SK-N-DZ (cell line): ENCODE measurements at regions not wholly inside any gene's neighbourhood (a gene's known extent, or its start where the extent isn't known, plus 50 kb on each side); places are given as distances from the start of the nearest gene placed in this dataset.
"Not testable (repeated sequence)": the region's sequence is repeated elsewhere in the genome, so short reads cannot be mapped to it uniquely, and the experiment has no call there.

Experiments used
- DNase-seq: peaks from one replicate; pipeline ENCODE4 v3.0.0-alpha.2; 2015; ENCODE audit warnings: low spot score

DNA sequence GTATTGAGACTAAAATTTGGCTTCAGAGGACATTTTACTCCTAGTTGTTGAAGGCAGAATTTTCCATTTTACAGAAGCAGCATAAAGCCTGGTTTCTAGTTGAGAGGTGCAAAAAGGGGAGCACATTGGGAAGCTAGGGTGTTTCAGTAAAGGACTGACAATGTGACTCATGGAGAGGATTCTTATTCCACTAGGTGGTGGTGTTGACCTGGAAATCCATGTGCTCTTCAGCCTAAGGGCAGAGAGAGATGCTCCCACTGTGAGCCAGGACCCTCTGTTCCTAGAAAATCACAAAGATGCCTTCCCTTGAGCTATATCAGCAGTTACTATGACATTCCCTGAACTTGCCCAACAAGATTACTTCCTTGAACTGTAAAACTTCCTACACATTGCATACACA, 687.8 kb downstream of the IPMK start:
- peak; percentile 39 for DNase-seq

- no peak for DNase-seq
These were observed 705.5 kb downstream of the IPMK start for GRCh38 chr10:57562211-57562610.

DNA sequence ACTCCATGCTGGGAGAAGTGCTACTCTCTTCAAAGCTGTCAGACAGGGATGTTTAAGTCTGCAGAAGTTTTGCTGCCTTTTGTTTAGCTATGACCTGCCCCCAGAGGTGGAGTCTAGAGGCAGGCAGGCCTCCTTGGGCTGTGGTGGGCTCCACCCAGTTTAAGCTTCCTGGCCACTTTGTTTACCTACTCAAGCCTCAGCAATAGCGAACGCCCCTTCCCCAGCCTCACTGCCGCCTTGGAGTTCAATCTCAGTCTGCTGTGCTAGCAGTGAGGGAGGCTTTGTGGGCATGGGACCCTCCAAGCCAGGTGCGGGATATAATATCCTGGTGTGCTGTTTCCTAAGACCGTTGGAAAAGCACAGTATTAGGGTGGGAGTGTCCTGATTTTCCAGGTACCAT, 715.9 kb downstream of the IPMK start:
- DNase-seq = not testable (repeated sequence)

DNA sequence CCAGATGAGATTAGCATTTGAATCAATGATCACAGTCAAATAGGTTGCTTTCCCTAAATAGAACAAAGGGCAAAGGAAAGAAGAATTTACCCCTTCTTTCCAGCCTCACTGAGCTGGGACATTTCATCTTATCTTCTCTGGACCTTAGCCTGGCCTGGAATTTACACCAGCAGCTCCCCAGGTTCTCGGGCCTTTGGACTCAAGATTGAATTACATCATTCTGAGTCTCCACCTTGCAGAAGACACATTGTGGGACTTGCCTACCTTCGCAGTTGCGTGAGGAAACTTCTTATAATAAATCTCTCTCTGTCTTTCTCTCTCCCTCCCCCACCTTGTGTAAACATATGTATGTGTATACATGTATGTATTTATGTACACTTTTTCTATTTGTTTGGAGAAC, 732.4 kb downstream of the IPMK start:
- DNase-seq = no peak

DNA sequence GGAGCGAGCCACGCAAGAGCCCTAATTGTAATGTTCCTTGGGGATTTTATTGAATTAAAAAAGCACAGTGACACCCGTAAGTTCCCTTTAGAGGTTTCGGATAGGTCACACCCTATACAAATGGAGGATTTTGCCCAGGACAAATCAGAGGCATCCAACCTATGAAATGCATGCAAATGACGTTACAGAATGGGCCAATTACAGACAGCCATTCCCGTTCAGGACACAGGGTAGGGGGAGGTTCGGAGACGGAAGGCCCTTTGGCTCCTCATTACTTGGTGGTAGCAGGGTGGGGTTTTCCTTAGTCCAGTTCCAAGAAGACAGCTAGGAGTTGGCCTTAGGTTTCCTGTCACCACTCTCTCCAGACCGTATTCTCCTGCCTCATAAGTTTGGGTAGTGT, 754.1 kb downstream of the IPMK start:
- DNase-seq = no peak

DNA sequence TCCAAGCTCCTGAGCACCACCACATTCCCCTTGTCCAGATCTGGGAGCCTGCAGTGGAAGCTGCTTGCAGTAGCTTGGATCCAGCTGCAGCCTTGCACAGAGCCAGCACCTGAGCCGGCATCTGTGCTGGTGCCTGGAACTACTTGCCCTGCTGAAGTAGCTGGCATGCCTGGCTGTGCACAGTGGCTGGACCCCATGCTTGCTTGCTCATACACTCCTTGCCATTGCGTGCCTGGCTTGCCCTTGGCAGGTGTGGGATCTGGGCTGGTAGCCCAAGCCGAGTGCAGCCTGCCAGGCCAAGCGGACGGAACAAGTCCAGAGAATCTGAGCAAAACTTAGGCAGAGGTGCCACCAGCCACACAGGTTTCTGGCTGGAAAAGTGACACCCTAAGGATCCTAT, 759.9 kb downstream of the IPMK start:
- DNase-seq = no peak

- no peak for DNase-seq
These were observed 761.1 kb downstream of the IPMK start for GRCh38 chr10:57506414-57507094.

DNA sequence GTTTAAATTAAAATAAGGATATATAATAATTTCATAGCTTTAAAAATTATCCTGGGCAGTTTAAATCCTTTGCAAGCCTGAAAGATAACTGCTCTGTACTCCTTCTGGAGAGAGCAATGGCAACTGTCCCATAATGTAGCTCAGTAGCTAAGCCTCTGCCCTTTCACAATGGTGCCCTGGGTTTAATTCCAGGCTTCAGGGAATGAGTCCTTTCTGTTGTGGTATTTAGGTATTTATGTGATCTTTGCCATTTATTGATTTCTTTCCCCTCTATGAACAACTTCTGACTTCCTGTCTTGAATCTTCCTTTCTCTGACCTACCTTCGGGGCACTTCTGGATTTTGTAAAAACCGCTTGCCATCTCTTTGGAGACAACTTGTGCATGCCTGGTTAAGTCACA, 773.2 kb downstream of the IPMK start:
- DNase-seq = no peak

- peak; percentile 99 for DNase-seq
These were observed 785.4 kb downstream of the IPMK start for GRCh38 chr10:57482259-57482658.

DNA sequence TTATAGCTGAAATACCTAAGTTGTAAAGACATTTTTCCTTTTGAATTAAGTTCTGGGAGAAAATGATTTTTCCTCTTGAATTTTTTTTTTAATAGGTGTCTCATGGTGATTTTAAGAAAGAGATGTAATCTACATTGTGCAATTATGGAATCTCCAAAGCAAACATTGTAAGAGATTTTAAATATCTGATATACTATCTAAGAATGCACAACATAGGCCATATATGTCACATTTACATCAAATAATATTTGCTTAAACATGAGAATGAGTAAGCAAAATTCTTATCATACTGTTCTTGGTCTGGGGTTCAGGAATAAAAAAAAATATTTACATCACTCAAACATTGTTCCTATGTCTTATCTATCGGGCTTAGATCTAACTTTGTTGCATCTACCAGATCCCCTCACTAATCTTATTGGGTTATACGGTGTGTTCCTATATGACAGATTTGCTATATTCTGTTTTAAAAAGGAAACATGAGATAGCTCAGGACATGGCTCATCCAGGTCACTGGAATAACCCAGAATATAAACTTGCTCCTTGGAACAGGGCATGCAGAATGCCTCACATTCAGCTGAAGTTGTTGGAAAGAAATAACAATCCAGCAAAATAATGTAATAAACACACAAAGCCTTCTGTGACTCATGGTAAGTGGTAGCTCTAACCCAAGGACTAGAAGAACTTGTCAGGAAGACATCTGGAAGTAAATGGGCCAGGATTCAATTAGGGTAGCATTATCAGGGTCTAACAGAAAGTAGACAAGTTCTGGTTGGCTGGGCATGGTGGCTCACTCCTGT, 794.7 kb downstream of the IPMK start:
- peak; percentile 97 for DNase-seq

DNA sequence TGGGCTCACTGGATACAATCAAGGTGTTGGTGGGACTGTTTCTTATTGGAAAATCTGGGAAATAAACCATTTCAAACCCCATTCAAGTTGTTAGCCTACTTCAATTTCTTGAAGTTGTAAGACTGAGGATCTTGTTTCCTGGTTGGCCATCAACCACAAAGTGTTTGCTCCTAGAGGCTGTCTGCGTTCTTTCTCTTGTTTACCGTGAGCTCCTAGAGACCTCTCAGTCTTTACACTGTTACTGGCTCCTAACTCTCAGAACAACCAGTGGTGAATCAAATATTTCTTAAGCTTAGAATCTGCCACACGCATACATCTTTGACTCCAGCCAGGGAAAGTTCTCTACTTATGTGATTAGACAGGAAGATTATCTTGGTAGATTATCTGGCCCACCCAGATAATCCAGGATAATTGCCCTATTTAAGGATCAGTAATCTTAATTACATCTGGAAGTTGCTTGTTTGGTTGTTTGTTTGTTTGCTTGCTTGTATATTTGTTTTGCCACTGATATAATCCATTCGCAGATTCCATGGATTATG, 798.7 kb downstream of the IPMK start:
- DNase-seq = peak; percentile 42

- no peak for DNase-seq
These were observed 802.5 kb downstream of the IPMK start for GRCh38 chr10:57465155-57465554.

GRCh38 chr10:57460540-57460939, 807.2 kb downstream of the IPMK start:
- DNase-seq = no peak

DNA sequence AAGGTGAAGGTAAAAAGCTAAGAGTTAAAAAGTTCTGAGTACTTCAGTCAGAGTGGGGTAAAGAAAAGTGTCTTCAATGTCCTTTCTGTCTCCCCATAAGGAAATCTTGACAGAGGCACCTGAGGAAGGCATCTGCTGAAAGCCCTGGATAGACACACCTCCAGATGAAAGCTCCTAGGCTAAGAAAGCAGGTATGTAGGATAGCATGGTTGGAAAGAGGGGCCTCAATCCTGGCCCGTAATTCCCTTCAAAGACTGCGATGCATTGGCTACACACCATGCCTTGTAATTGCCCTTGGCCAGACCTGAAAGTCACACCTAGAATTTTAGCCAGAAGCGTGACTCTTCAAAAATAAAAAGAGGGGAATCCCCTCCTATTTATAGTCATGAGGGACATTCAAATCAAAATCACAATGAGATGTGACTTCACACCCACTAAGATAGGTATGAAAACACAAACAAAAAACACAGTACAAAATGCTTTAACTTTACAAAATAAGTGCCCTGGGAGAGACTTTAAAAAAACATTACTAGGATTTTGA, 809.7 kb downstream of the IPMK start:
- DNase-seq = no peak

GRCh38 chr10:57430376-57430775, 837.3 kb downstream of the IPMK start:
- DNase-seq = no peak

GRCh38 chr10:57420881-57421280, 846.8 kb downstream of the IPMK start:
- no peak for DNase-seq

DNA sequence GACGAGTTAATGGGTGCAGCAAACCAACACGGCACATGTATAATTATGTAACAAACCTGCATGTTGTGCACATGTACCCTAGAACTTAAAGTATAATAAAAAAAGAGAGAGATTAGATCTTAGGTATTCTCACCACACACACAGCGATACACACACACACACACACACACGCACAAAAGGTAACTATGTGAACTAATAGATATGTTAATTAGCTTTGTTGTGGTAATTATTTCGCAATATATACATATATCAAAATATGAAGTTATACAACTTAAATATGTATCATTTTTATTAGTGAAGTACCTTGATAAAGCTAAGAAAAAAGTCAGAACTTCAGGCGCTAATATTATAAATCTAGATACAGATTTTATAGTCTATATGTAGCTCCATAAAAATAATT, 849.2 kb downstream of the IPMK start:
- DNase-seq = no peak

DNA sequence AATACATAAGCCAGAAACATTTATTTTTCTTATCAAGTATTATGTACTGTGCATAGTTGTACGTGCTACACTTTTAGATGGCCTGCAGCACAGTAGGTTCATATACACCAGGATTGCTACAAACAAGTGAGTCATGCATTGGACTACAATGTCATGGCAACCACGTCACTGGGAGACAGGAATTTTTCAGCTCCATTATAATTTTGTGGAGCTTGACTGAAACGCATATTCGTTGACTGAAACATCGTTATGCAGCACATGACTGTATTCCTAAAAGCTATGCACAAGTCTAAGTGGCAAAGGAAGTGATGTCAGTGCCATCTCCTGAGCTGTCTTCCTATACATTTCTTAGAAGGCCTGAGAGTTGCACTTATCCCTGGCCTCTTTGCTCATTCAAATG, 871.8 kb downstream of the IPMK start:
- DNase-seq = no peak

GRCh38 chr10:57367412-57367811, 900.3 kb downstream of the IPMK start:
- no peak for DNase-seq

DNA sequence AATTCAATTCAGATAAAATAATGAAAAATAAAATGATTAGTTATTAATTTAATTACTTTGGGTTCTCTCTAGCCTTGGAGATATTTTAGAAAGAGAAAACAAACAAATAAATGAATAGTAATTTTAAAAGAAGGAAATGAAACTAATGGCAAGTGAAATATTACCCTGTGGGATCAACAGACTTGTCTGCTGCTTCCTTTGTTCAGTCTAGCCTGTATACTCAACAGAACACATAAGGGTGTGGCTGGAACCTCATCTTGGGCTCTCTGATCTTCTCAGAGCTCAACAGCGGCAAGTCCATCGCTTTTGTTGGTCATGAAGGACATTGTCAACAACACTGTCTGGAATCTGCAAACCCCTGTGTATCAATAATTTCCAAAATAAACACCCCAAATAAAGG, 904.9 kb downstream of the IPMK start:
- DNase-seq = no peak

DNA sequence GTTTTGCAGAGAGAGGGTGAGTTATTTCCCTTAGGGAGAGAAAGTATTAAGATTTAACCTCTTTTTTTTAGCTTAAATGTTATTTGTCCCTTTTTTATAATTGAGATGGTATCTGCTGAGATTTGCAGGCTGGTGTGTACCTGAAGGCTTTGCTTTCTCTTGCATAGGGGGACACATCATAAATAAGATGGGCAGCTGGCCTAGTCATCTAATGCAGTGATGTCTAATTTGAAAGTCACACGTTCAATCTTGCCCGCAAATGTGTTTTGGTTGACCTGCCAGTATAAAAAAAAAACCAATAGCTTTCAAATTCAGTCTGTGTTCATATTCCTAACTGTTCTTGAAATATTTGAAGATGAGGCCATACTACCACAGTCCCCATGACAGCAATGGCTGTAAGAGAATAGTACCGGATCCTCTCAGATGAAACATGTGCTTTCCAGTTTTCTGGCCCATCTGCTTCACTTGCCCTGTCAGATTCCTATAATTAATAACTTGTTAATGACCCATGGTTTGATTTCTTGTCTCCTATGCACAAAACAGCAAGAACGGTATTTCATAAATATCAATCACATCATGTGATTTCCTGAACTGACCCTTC, 914.2 kb downstream of the IPMK start:
- DNase-seq = no peak

GRCh38 chr10:57351076-57351475, 916.6 kb downstream of the IPMK start:
- no peak for DNase-seq
